ENCODE measurements at regions not wholly inside any gene's neighbourhood (a gene's known extent, or its start where the extent isn't known, plus 50 kb on each side); places are given as distances from the start of the nearest gene placed in this dataset.
"Not testable (repeated sequence)": the region's sequence is repeated elsewhere in the genome, so short reads cannot be mapped to it uniquely, and the experiment has no call there.

GRCh38 chr11:115643549-115644270, 139.5 kb upstream of the CADM1 start:
- no peak for DNase-seq
- Mint-ChIP-seq H3K27ac (peak overlapping the region; percentile 70), H3K4me1 (peaks cover 88% of the 10 kb centered on the region), H3K4me3 (peak overlapping the region; percentile 33), H3K36me3 (ENCODE audit: low read depth) (no peaks in the 10 kb centered on the region), H3K9me3 (no peaks in the 10 kb centered on the region), H3K27me3 (ENCODE audit: low read depth, poor library complexity) (peaks cover 8% of the 10 kb centered on the region)
- no peak for TF ChIP-seq CTCF (IDR thresholded peaks at IDR 0.05)

- DNase-seq = no peak
- Mint-ChIP-seq H3K36me3 (ENCODE audit: low read depth) (no peaks in the 10 kb centered on the region), H3K4me1 (peaks cover 96% of the 10 kb centered on the region), H3K27me3 (ENCODE audit: low read depth, poor library complexity) (peaks cover 8% of the 10 kb centered on the region), H3K9me3 (no peaks in the 10 kb centered on the region), H3K27ac (peak overlapping the region; percentile 57), H3K4me3 (no peak overlapping the region)
- TF ChIP-seq CTCF (IDR thresholded peaks at IDR 0.05) = no peak
These were observed 138.4 kb upstream of the CADM1 start for GRCh38 chr11:115642660-115643059.

GRCh38 chr11:115637599-115638241, 133.5 kb upstream of the CADM1 start:
- Mint-ChIP-seq H3K27me3 (ENCODE audit: low read depth, poor library complexity) (peaks cover 6% of the 10 kb centered on the region), H3K4me3 (no peak overlapping the region), H3K4me1 (peaks cover 75% of the 10 kb centered on the region), H3K27ac (no peak overlapping the region), H3K36me3 (ENCODE audit: low read depth) (no peaks in the 10 kb centered on the region), H3K9me3 (peaks cover 8% of the 10 kb centered on the region)
- TF ChIP-seq CTCF (IDR thresholded peaks at IDR 0.05) = no peak
- DNase-seq = no peak

- Mint-ChIP-seq H3K4me1 (peaks cover 71% of the 10 kb centered on the region), H3K27me3 (ENCODE audit: low read depth, poor library complexity) (peaks cover 6% of the 10 kb centered on the region)
These were observed 132.7 kb upstream of the CADM1 start for GRCh38 chr11:115636753-115637527.

GRCh38 chr11:115633977-115634376, 129.8 kb upstream of the CADM1 start:
- not testable (repeated sequence) for H3K36me3 Mint-ChIP-seq (ENCODE audit: low read depth)

More at GRCh38 chr11:115636753-115637527, 132.7 kb upstream of the CADM1 start:
- Mint-ChIP-seq H3K4me3 (no peak overlapping the region), H3K36me3 (ENCODE audit: low read depth) (peaks cover 4% of the 10 kb centered on the region), H3K9me3 (peaks cover 12% of the 10 kb centered on the region), H3K27ac (peak overlapping the region; percentile 71)
- no peak for TF ChIP-seq CTCF (IDR thresholded peaks at IDR 0.05)
- no peak for DNase-seq

GRCh38 chr11:115632061-115632460, 127.8 kb upstream of the CADM1 start:
- Mint-ChIP-seq H3K4me3 (no peak overlapping the region), H3K36me3 (ENCODE audit: low read depth) (peaks cover 4% of the 10 kb centered on the region), H3K27me3 (ENCODE audit: low read depth, poor library complexity) (peaks cover 6% of the 10 kb centered on the region), H3K4me1 (peaks cover 62% of the 10 kb centered on the region), H3K27ac (no peak overlapping the region), H3K9me3 (peaks cover 12% of the 10 kb centered on the region)
- no peak for DNase-seq
- no peak for TF ChIP-seq CTCF (IDR thresholded peaks at IDR 0.05)

More at GRCh38 chr11:115633977-115634376, 129.8 kb upstream of the CADM1 start:
- H3K4me1 Mint-ChIP-seq = peaks cover 62% of the 10 kb centered on the region
- not testable (repeated sequence) for DNase-seq; H3K27ac Mint-ChIP-seq; H3K27me3 Mint-ChIP-seq (ENCODE audit: low read depth, poor library complexity); H3K4me3 Mint-ChIP-seq
- peaks cover 12% of the 10 kb centered on the region for H3K9me3 Mint-ChIP-seq

All from nephron progenitor cell (in vitro differentiated cells).